ENCODE measurements at regions not wholly inside any gene's neighbourhood (a gene's known extent, or its start where the extent isn't known, plus 50 kb on each side); places are given as distances from the start of the nearest gene placed in this dataset.

- TF ChIP-seq CTCF (conservative IDR thresholded peaks at IDR 0.05; ENCODE audit: low read depth in 2 of 2), result no peak
- no peak for TF ChIP-seq POLR2AphosphoS5 (IDR thresholded peaks at IDR 0.05; ENCODE audit: low read depth)
- TF ChIP-seq ZNF114 (CRISPR knock-in tag; IDR thresholded peaks at IDR 0.05), result no peak
These were observed 719.0 kb downstream of the KCNJ2 start for GRCh38 chr17:70888324-70888723.

All from GM23338 (cell line).